Dendritic cell treated with granulocyte-macrophage colony-stimulating factor and Interleukin-4, amounts not matched to agents 40 ng/mL and 50 ng/mL, for 4 days (primary cell): ENCODE measurements at regions not wholly inside any gene's neighbourhood (a gene's known extent, or its start where the extent isn't known, plus 50 kb on each side); places are given as distances from the start of the nearest gene placed in this dataset.

Source experiments
- H3K27ac Mint-ChIP-seq: one replicate; pipeline ENCODE4 v1.8.0; 2022; ENCODE audit warnings: mild to moderate bottlenecking, mixed read lengths
- H3K27me3 Mint-ChIP-seq: one replicate; pipeline ENCODE4 v1.8.0; 2022; ENCODE audit warnings: mild to moderate bottlenecking, mixed read lengths
- H3K36me3 Mint-ChIP-seq: one replicate; pipeline ENCODE4 v1.8.0; 2022; ENCODE audit warnings: low read depth, mixed read lengths
- H3K4me1 Mint-ChIP-seq: one replicate; pipeline ENCODE4 v1.8.0; 2022; ENCODE audit warnings: low read depth, mixed read lengths
- H3K4me3 Mint-ChIP-seq: one replicate; pipeline ENCODE4 v1.8.0; 2022; ENCODE audit warnings: mild to moderate bottlenecking, moderate library complexity, mixed read lengths
- H3K9me3 Mint-ChIP-seq: one replicate; pipeline ENCODE4 v1.8.0; 2022; ENCODE audit warnings: mixed read lengths
- intact Hi-C: fragments of 100-400 bp; cut with micrococcal nuclease; formaldehyde crosslinking; loops from one replicate; pipeline ENCODE4 v1.15.0; 2022

- Mint-ChIP-seq H3K4me1 (no peaks in the 10 kb centered on the region), H3K27me3 (peaks cover 37% of the 10 kb centered on the region), H3K9me3 (no peaks in the 10 kb centered on the region), H3K27ac (no peak overlapping the region), H3K36me3 (no peaks in the 10 kb centered on the region), H3K4me3 (no peak overlapping the region)
- intact Hi-C loops = no loop called here
These were observed 130.9 kb downstream of the GLI2 start for GRCh38 chr2:120866483-120867140.

GRCh38 chr2:120867290-120868241 is 131.9 kb downstream of the GLI2 start:
- Mint-ChIP-seq H3K9me3 (no peaks in the 10 kb centered on the region), H3K27me3 (peaks cover 39% of the 10 kb centered on the region), H3K4me1 (no peaks in the 10 kb centered on the region), H3K4me3 (no peak overlapping the region), H3K36me3 (no peaks in the 10 kb centered on the region), H3K27ac (no peak overlapping the region)
- intact Hi-C loops = no loop called here

- intact Hi-C loops = no loop called here
- Mint-ChIP-seq H3K36me3 (no peaks in the 10 kb centered on the region), H3K4me3 (no peak overlapping the region), H3K9me3 (no peaks in the 10 kb centered on the region), H3K27ac (no peak overlapping the region), H3K4me1 (no peaks in the 10 kb centered on the region), H3K27me3 (peaks cover 39% of the 10 kb centered on the region)
These were observed 132.7 kb downstream of the GLI2 start for GRCh38 chr2:120868366-120868765.

GRCh38 chr2:120869036-120869729 is 133.5 kb downstream of the GLI2 start:
- Mint-ChIP-seq H3K27ac (no peak overlapping the region), H3K4me3 (no peak overlapping the region), H3K27me3 (peaks cover 39% of the 10 kb centered on the region), H3K4me1 (no peaks in the 10 kb centered on the region), H3K9me3 (no peaks in the 10 kb centered on the region), H3K36me3 (no peaks in the 10 kb centered on the region)
- intact Hi-C loops = no loop called here

GRCh38 chr2:120869730-120870466 is 134.2 kb downstream of the GLI2 start:
- no peaks in the 10 kb centered on the region for H3K36me3 Mint-ChIP-seq
- no peaks in the 10 kb centered on the region for H3K9me3 Mint-ChIP-seq
- intact Hi-C loops = no loop called here
- H3K27ac Mint-ChIP-seq = no peak overlapping the region
- H3K4me1 Mint-ChIP-seq = no peaks in the 10 kb centered on the region
- H3K4me3 Mint-ChIP-seq = no peak overlapping the region
- H3K27me3 Mint-ChIP-seq = peaks cover 39% of the 10 kb centered on the region

- intact Hi-C loops = no loop called here
- Mint-ChIP-seq H3K36me3 (no peaks in the 10 kb centered on the region), H3K4me3 (no peak overlapping the region), H3K4me1 (no peaks in the 10 kb centered on the region), H3K27me3 (peaks cover 39% of the 10 kb centered on the region), H3K27ac (no peak overlapping the region), H3K9me3 (no peaks in the 10 kb centered on the region)
These were observed 134.8 kb downstream of the GLI2 start for GRCh38 chr2:120870467-120870788.

- H3K9me3 Mint-ChIP-seq = no peaks in the 10 kb centered on the region
- no peaks in the 10 kb centered on the region for H3K36me3 Mint-ChIP-seq
- no peak overlapping the region for H3K27ac Mint-ChIP-seq
- no peaks in the 10 kb centered on the region for H3K4me1 Mint-ChIP-seq
- no peak overlapping the region for H3K4me3 Mint-ChIP-seq
- H3K27me3 Mint-ChIP-seq = peaks cover 35% of the 10 kb centered on the region
- intact Hi-C loops = no loop called here
These were observed 135.5 kb downstream of the GLI2 start for GRCh38 chr2:120871016-120871635.

- no peak overlapping the region for H3K4me3 Mint-ChIP-seq
- no peak overlapping the region for H3K27ac Mint-ChIP-seq
- peaks cover 27% of the 10 kb centered on the region for H3K27me3 Mint-ChIP-seq
- H3K36me3 Mint-ChIP-seq = no peaks in the 10 kb centered on the region
- H3K4me1 Mint-ChIP-seq = no peaks in the 10 kb centered on the region
- no peaks in the 10 kb centered on the region for H3K9me3 Mint-ChIP-seq
- intact Hi-C loops = no loop called here
These were observed 136.4 kb downstream of the GLI2 start for GRCh38 chr2:120871881-120872620.

- Mint-ChIP-seq H3K36me3 (no peaks in the 10 kb centered on the region), H3K4me3 (no peak overlapping the region), H3K27me3 (peaks cover 9% of the 10 kb centered on the region), H3K27ac (no peak overlapping the region), H3K9me3 (no peaks in the 10 kb centered on the region), H3K4me1 (no peaks in the 10 kb centered on the region)
- intact Hi-C loops = no loop called here
These were observed 138.6 kb downstream of the GLI2 start for GRCh38 chr2:120873958-120874887.

GRCh38 chr2:120874888-120875275 is 139.2 kb downstream of the GLI2 start:
- intact Hi-C loops = no loop called here
- Mint-ChIP-seq H3K27me3 (peaks cover 9% of the 10 kb centered on the region), H3K36me3 (no peaks in the 10 kb centered on the region), H3K27ac (no peak overlapping the region), H3K4me1 (no peaks in the 10 kb centered on the region), H3K9me3 (no peaks in the 10 kb centered on the region), H3K4me3 (no peak overlapping the region)

GRCh38 chr2:120875431-120875830 is 139.8 kb downstream of the GLI2 start:
- Mint-ChIP-seq H3K4me1 (no peaks in the 10 kb centered on the region), H3K4me3 (no peak overlapping the region), H3K27ac (no peak overlapping the region), H3K27me3 (peaks cover 9% of the 10 kb centered on the region), H3K9me3 (no peaks in the 10 kb centered on the region), H3K36me3 (no peaks in the 10 kb centered on the region)
- intact Hi-C loops = no loop called here

- Mint-ChIP-seq H3K4me3 (no peak overlapping the region), H3K27me3 (peaks cover 9% of the 10 kb centered on the region), H3K9me3 (no peaks in the 10 kb centered on the region), H3K4me1 (no peaks in the 10 kb centered on the region), H3K27ac (no peak overlapping the region), H3K36me3 (no peaks in the 10 kb centered on the region)
- intact Hi-C loops = no loop called here
These were observed 141.0 kb downstream of the GLI2 start for GRCh38 chr2:120876526-120877280.
